ENCODE measurements at regions not wholly inside any gene's neighbourhood (a gene's known extent, or its start where the extent isn't known, plus 50 kb on each side); places are given as distances from the start of the nearest gene placed in this dataset.

DNA sequence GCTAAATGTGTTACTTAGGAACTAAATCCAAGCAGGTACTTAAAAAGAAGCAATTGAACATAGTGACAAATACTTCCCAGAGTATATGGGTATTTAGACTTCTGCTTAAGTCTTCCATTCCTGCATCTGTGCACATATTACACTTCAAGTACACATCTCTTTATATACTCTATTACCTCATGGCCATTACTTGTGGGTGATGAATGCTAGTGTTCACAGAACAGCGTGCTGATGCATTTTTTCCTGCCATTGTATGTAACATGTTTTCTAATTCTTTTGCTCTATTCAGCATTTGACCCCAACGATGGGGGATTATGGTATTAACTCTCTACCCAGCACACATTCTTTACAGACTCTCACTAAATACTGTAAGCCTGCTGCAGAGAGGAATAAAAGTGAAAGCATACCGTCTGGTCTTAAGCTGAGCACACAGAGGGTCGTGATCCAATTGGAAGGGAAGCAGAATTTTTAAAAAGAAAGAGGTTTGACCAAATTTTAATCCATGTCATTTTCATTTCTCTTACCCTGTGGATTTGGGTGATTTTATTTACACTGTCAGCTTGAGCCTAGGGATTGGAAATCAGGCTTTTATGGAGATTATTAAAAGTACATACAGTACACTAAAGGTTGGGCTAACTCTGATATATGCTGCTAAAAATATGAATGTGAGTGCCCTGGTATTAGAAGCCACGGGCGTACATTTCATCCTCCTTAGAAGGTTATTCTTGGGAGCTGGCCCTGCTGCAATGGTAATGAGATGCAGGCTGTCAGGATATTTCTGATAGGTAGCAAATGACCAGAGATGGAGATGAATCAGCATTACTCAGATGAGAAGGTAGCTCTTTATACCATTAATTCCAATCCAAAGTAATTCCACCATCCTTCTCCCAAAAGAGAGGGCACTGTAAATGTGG is 95.5 kb upstream of the PROX1 start:
- H2AFZ ChIP-seq, result no peak overlapping the region
- H3K4me1 ChIP-seq (ENCODE audit: insufficient read depth), result peaks cover 2% of the 10 kb centered on the region
- H3K4me3 ChIP-seq, result no peak overlapping the region
- peak overlapping the region; percentile 3 for H3K4me2 ChIP-seq
- no peaks in the 10 kb centered on the region for H3K27me3 ChIP-seq
- H3K9me2 ChIP-seq (replicated peaks; ENCODE audit: insufficient read depth), result no peaks in the 10 kb centered on the region
- H3K79me2 ChIP-seq, result no peaks in the 10 kb centered on the region
- TF ChIP-seq, protein P1, sequence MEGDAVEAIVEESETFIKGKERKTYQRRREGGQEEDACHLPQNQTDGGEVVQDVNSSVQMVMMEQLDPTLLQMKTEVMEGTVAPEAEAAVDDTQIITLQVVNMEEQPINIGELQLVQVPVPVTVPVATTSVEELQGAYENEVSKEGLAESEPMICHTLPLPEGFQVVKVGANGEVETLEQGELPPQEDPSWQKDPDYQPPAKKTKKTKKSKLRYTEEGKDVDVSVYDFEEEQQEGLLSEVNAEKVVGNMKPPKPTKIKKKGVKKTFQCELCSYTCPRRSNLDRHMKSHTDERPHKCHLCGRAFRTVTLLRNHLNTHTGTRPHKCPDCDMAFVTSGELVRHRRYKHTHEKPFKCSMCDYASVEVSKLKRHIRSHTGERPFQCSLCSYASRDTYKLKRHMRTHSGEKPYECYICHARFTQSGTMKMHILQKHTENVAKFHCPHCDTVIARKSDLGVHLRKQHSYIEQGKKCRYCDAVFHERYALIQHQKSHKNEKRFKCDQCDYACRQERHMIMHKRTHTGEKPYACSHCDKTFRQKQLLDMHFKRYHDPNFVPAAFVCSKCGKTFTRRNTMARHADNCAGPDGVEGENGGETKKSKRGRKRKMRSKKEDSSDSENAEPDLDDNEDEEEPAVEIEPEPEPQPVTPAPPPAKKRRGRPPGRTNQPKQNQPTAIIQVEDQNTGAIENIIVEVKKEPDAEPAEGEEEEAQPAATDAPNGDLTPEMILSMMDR (IDR thresholded peaks at IDR 0.05; ENCODE audit: poor library complexity), result no peak
- no peak for TF ChIP-seq EZH2 (IDR thresholded peaks at IDR 0.05; ENCODE audit: borderline replicate concordance)
- no peaks in the 10 kb centered on the region for H3K36me3 ChIP-seq (replicated peaks; ENCODE audit: insufficient read depth, low read depth)
- H4K20me1 ChIP-seq (ENCODE audit: insufficient read depth, poor library complexity, severe bottlenecking), result no peaks in the 10 kb centered on the region
- H3K27ac ChIP-seq, result no peak overlapping the region
- DNase-seq (ENCODE audit: low spot score), result no peak
- 52% methylated on average over 6 of the region's 6 CpGs for WGBS (ENCODE audit: low lambda C conversion rate, missing lambda C conversion rate)
- H3K9me3 ChIP-seq (ENCODE audit: low read depth), result no peaks in the 10 kb centered on the region

DNA sequence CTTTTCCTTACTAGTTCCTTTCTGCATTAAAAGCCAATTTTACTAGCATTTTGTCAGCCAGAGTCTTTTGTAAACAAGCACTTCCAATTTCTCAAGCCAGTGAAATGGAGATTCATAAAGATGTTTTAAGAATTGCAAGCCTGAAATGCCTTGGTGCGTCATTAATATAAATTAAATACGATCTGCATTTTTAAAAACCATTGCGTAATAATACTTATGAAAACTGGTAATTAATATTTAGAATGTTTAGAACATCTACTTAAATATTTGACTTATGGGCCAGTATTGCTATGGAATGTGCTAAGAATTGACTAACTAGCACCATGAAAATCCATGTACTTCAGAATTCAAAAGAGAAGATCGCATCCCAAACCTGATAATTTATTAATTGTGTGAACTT is 89.1 kb upstream of the PROX1 start:
- Histone ChIP-seq H2AFZ (no peak overlapping the region), H3K9me2 (replicated peaks; ENCODE audit: insufficient read depth) (no peaks in the 10 kb centered on the region), H3K9me3 (ENCODE audit: low read depth) (no peaks in the 10 kb centered on the region), H3K27me3 (no peaks in the 10 kb centered on the region), H3K4me1 (ENCODE audit: insufficient read depth) (no peaks in the 10 kb centered on the region), H3K36me3 (replicated peaks; ENCODE audit: insufficient read depth, low read depth) (no peaks in the 10 kb centered on the region), H3K79me2 (no peaks in the 10 kb centered on the region), H4K20me1 (ENCODE audit: insufficient read depth, poor library complexity, severe bottlenecking) (no peaks in the 10 kb centered on the region), H3K4me2 (no peak overlapping the region), H3K27ac (no peak overlapping the region), H3K4me3 (no peak overlapping the region)
- 88% methylated on average over 4 of the region's 4 CpGs for WGBS (ENCODE audit: low lambda C conversion rate, missing lambda C conversion rate)
- no peak for TF ChIP-seq EZH2 (IDR thresholded peaks at IDR 0.05; ENCODE audit: borderline replicate concordance)
- TF ChIP-seq, protein P1 (IDR thresholded peaks at IDR 0.05; ENCODE audit: poor library complexity), result no peak
- no peak for DNase-seq (ENCODE audit: low spot score)

DNA sequence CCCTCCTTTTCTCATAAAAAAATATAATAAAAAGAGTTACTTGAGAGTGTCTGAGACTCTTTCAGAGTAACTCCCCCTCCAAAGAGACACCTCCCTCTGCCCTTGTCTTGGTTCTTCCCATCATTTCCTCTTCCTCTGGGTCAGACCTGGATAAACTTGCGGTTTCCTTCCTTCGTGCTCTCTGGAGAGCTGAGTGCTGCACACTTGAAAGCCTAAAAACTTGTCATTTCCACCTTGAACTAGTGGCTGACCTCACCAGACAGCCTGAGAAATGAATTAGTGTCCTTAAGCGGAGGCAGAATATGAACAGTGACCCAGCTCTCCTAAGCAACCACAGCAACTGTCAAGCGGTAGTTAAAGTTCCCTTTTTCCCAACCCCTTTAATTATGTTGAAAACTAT is 88.4 kb upstream of the PROX1 start:
- TF ChIP-seq EZH2phosphoT487 (IDR thresholded peaks at IDR 0.05; ENCODE audit: low read depth, severe bottlenecking, unreplicated experiment) (no peak), EZH2 (IDR thresholded peaks at IDR 0.05; ENCODE audit: borderline replicate concordance) (no peak)
- TF ChIP-seq, protein P1 (IDR thresholded peaks at IDR 0.05; ENCODE audit: poor library complexity), result no peak

More for the DNA sequence above, 88.4 kb upstream of the PROX1 start:
- no peaks in the 10 kb centered on the region for H3K27me3 ChIP-seq
- H3K4me3 ChIP-seq, result no peak overlapping the region
- H3K27ac ChIP-seq, result no peak overlapping the region
- H4K20me1 ChIP-seq (ENCODE audit: insufficient read depth, poor library complexity, severe bottlenecking), result no peaks in the 10 kb centered on the region
- H3K9me3 ChIP-seq (ENCODE audit: low read depth), result no peaks in the 10 kb centered on the region
- H3K36me3 ChIP-seq (replicated peaks; ENCODE audit: insufficient read depth, low read depth), result no peaks in the 10 kb centered on the region
- H2AFZ ChIP-seq, result no peak overlapping the region
- H3K4me2 ChIP-seq, result no peak overlapping the region
- no peaks in the 10 kb centered on the region for H3K9me2 ChIP-seq (replicated peaks; ENCODE audit: insufficient read depth)
- no peak for DNase-seq (ENCODE audit: low spot score)
- 83% methylated on average over 4 of the region's 4 CpGs for WGBS (ENCODE audit: low lambda C conversion rate, missing lambda C conversion rate)
- no peaks in the 10 kb centered on the region for H3K79me2 ChIP-seq
- no peaks in the 10 kb centered on the region for H3K4me1 ChIP-seq (ENCODE audit: insufficient read depth)

Measured in hepatocyte (in vitro differentiated cells).